ENCODE measurements at regions not wholly inside any gene's neighbourhood (a gene's known extent, or its start where the extent isn't known, plus 50 kb on each side); places are given as distances from the start of the nearest gene placed in this dataset.

GRCh38 chr5:96528826-96529474 lies 95.9 kb upstream of the PCSK1 start:
- Histone ChIP-seq H3K4me2 (no peak overlapping the region), H2AFZ (no peak overlapping the region), H3K36me3 (replicated peaks; ENCODE audit: insufficient read depth, low read depth) (no peaks in the 10 kb centered on the region), H3K79me2 (no peaks in the 10 kb centered on the region), H3K4me3 (no peak overlapping the region), H4K20me1 (ENCODE audit: insufficient read depth, poor library complexity, severe bottlenecking) (no peaks in the 10 kb centered on the region), H3K9me3 (ENCODE audit: low read depth) (no peaks in the 10 kb centered on the region), H3K27ac (no peak overlapping the region), H3K4me1 (ENCODE audit: insufficient read depth) (no peaks in the 10 kb centered on the region), H3K27me3 (no peaks in the 10 kb centered on the region), H3K9me2 (replicated peaks; ENCODE audit: insufficient read depth) (no peaks in the 10 kb centered on the region)
- no peak for DNase-seq (ENCODE audit: low spot score)
- TF ChIP-seq CTCF (IDR thresholded peaks at IDR 0.05; ENCODE audit: poor library complexity) (no peak), EZH2 (IDR thresholded peaks at IDR 0.05; ENCODE audit: borderline replicate concordance) (no peak), EZH2phosphoT487 (IDR thresholded peaks at IDR 0.05; ENCODE audit: low read depth, severe bottlenecking, unreplicated experiment) (no peak)
- WGBS (ENCODE audit: low lambda C conversion rate, missing lambda C conversion rate), result 57% methylated on average over 4 of the region's 4 CpGs

GRCh38 chr5:96529559-96529958 lies 96.5 kb upstream of the PCSK1 start:
- DNase-seq (ENCODE audit: low spot score), result no peak
- Histone ChIP-seq H3K36me3 (replicated peaks; ENCODE audit: insufficient read depth, low read depth) (no peaks in the 10 kb centered on the region), H3K4me1 (ENCODE audit: insufficient read depth) (no peaks in the 10 kb centered on the region)

GRCh38 chr5:96530901-96531300 lies 97.9 kb upstream of the PCSK1 start:
- Histone ChIP-seq H3K36me3 (replicated peaks; ENCODE audit: insufficient read depth, low read depth) (no peaks in the 10 kb centered on the region), H3K27me3 (no peaks in the 10 kb centered on the region), H3K4me3 (no peak overlapping the region), H3K79me2 (no peaks in the 10 kb centered on the region), H3K4me1 (ENCODE audit: insufficient read depth) (no peaks in the 10 kb centered on the region), H3K9me3 (ENCODE audit: low read depth) (no peaks in the 10 kb centered on the region), H4K20me1 (ENCODE audit: insufficient read depth, poor library complexity, severe bottlenecking) (no peaks in the 10 kb centered on the region), H2AFZ (no peak overlapping the region), H3K4me2 (no peak overlapping the region), H3K9me2 (replicated peaks; ENCODE audit: insufficient read depth) (no peaks in the 10 kb centered on the region), H3K27ac (no peak overlapping the region)
- no peak for DNase-seq (ENCODE audit: low spot score)
- TF ChIP-seq CTCF (IDR thresholded peaks at IDR 0.05; ENCODE audit: poor library complexity) (no peak), EZH2 (IDR thresholded peaks at IDR 0.05; ENCODE audit: borderline replicate concordance) (no peak), EZH2phosphoT487 (IDR thresholded peaks at IDR 0.05; ENCODE audit: low read depth, severe bottlenecking, unreplicated experiment) (no peak)

More at GRCh38 chr5:96529559-96529958, 96.5 kb upstream of the PCSK1 start:
- no peak overlapping the region for H2AFZ ChIP-seq
- no peak overlapping the region for H3K27ac ChIP-seq
- H3K4me2 ChIP-seq, result no peak overlapping the region
- no peaks in the 10 kb centered on the region for H3K27me3 ChIP-seq
- 68% methylated on average over 6 of the region's 6 CpGs for WGBS (ENCODE audit: low lambda C conversion rate, missing lambda C conversion rate)
- no peaks in the 10 kb centered on the region for H4K20me1 ChIP-seq (ENCODE audit: insufficient read depth, poor library complexity, severe bottlenecking)
- no peak overlapping the region for H3K4me3 ChIP-seq
- H3K79me2 ChIP-seq, result no peaks in the 10 kb centered on the region
- TF ChIP-seq CTCF (IDR thresholded peaks at IDR 0.05; ENCODE audit: poor library complexity) (no peak), EZH2phosphoT487 (IDR thresholded peaks at IDR 0.05; ENCODE audit: low read depth, severe bottlenecking, unreplicated experiment) (no peak), EZH2 (IDR thresholded peaks at IDR 0.05; ENCODE audit: borderline replicate concordance) (no peak)
- no peaks in the 10 kb centered on the region for H3K9me3 ChIP-seq (ENCODE audit: low read depth)
- H3K9me2 ChIP-seq (replicated peaks; ENCODE audit: insufficient read depth), result no peaks in the 10 kb centered on the region
